ENCODE measurements at regions not wholly inside any gene's neighbourhood (a gene's known extent, or its start where the extent isn't known, plus 50 kb on each side); places are given as distances from the start of the nearest gene placed in this dataset.
"Not testable (repeated sequence)": the region's sequence is repeated elsewhere in the genome, so short reads cannot be mapped to it uniquely, and the experiment has no call there.

GRCh38 chr6:159594106-159594749 lies 98.8 kb downstream of the SOD2 start:
- no peak for DNase-seq

GRCh38 chr6:159590835-159591234 lies 102.2 kb downstream of the SOD2 start:
- no peak for DNase-seq

- no peak for DNase-seq
These were observed 106.4 kb downstream of the SOD2 start for GRCh38 chr6:159586684-159587083.

- DNase-seq, result no peak
These were observed 110.3 kb downstream of the SOD2 start for GRCh38 chr6:159582736-159583135.

GRCh38 chr6:159578629-159579028 lies 114.4 kb downstream of the SOD2 start:
- DNase-seq, result no peak

GRCh38 chr6:159577564-159577963 lies 115.5 kb downstream of the SOD2 start:
- no peak for DNase-seq

GRCh38 chr6:159572439-159573110 lies 120.5 kb downstream of the SOD2 start:
- DNase-seq, result no peak

- DNase-seq, result no peak
These were observed 127.8 kb downstream of the SOD2 start for GRCh38 chr6:159565181-159565710.

GRCh38 chr6:159564456-159564855 lies 128.6 kb downstream of the SOD2 start:
- no peak for DNase-seq

- no peak for DNase-seq
These were observed 136.0 kb downstream of the SOD2 start for GRCh38 chr6:159557031-159557430.

- DNase-seq, result no peak
These were observed 137.8 kb downstream of the SOD2 start for GRCh38 chr6:159555082-159555875.

- DNase-seq, result no peak
These were observed 151.7 kb downstream of the SOD2 start for GRCh38 chr6:159541296-159541695.

- no peak for DNase-seq
These were observed 152.2 kb downstream of the SOD2 start for GRCh38 chr6:159540883-159541282.

- peak; percentile 22 for DNase-seq
These were observed 152.9 kb downstream of the SOD2 start for GRCh38 chr6:159540152-159540551.

- not testable (repeated sequence) for DNase-seq
These were observed 155.0 kb downstream of the SOD2 start for GRCh38 chr6:159538031-159538430.

GRCh38 chr6:159535656-159536350 lies 157.2 kb downstream of the SOD2 start:
- no peak for DNase-seq

GRCh38 chr6:159533568-159533967 lies 159.5 kb downstream of the SOD2 start:
- DNase-seq, result no peak

- no peak for DNase-seq
These were observed 160.0 kb downstream of the SOD2 start for GRCh38 chr6:159533016-159533415.

GRCh38 chr6:159532155-159532554 lies 160.9 kb downstream of the SOD2 start:
- no peak for DNase-seq

- DNase-seq, result no peak
These were observed 163.1 kb downstream of the SOD2 start for GRCh38 chr6:159529934-159530333.

GRCh38 chr6:159527351-159527750 lies 165.7 kb downstream of the SOD2 start:
- no peak for DNase-seq

- DNase-seq, result no peak
These were observed 167.5 kb downstream of the SOD2 start for GRCh38 chr6:159525445-159526025.
